Globus pallidus (tissue), 1 donor: ENCODE measurements at regions not wholly inside any gene's neighbourhood (a gene's known extent, or its start where the extent isn't known, plus 50 kb on each side); places are given as distances from the start of the nearest gene placed in this dataset.
"Not testable (repeated sequence)": the region's sequence is repeated elsewhere in the genome, so short reads cannot be mapped to it uniquely, and the experiment has no call there.

Experiments
- DNase-seq: peaks from one replicate; pipeline ENCODE4 v3.0.0-alpha.2; 2015; ENCODE audit warnings: low spot score

DNA sequence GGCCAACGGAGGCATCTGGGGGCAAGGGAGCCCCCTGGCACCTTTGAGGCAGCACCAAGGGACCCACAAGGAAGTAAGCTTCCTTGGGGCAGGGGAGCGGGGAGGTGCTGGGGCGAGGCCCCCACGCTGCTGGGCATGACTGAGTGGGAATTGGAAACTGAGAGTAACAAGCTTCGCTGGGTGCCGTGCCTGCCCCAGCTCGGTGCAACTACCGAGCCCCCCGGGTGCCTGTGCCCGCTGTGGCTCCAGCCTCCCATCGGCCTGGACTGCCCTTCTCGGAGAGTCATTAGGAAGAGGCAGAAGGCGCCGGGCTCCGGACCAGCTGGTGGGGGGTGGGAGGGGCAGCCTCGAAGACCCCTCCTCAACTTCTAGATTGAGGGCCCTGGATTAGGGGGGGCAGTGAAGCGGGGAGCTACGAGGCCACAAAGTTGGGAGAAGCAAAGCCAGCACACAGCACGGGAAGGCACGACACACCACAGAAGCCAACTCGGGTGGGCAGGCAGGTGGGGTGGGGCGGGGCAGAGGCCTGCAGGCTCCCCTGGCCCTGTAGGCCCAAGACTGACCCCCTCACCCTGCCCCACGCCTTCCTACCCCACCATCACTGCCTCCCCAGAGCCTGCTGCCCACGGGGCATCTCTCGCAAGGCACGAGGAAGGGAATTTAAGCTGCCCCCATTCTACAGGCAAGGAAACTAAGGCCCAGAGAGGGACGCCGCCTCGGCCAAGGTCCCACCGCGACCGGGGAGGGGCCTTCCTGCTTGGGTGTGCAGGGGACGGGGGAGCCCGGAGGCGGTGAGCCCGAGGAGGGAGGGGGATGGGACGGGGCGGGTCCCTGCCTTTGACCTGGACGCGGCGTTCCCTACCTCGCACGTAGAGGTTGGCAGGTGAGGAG, 83.2 kb downstream of the PTPRS start:
- no peak for DNase-seq

GRCh38 chr19:5255602-5256231, 84.9 kb downstream of the PTPRS start:
- DNase-seq, result no peak

DNA sequence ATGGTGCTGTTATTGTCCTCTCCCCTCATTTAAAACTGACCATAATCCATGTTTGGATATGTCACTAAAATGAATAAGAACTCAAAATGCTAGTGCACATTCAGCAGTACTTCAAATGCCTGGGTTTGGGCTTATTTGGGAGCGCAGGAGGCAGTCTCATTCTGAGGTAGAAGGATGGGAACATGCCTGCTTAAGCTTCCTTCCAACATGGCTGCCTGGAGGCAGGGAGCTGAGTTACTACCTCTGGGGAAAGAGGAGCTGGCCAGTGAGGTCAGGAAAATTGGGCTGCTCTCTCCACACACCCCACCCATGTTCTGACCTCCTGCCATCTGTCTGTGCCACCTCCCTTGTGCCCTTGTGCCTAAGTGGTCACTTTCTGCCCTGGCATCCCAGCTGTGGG, 85.7 kb downstream of the PTPRS start:
- no peak for DNase-seq

- DNase-seq, result no peak
These were observed 86.1 kb downstream of the PTPRS start for GRCh38 chr19:5254543-5254942.

GRCh38 chr19:5253406-5254110, 87.1 kb downstream of the PTPRS start:
- DNase-seq, result no peak

GRCh38 chr19:5251096-5252065, 89.2 kb downstream of the PTPRS start:
- DNase-seq, result no peak

DNA sequence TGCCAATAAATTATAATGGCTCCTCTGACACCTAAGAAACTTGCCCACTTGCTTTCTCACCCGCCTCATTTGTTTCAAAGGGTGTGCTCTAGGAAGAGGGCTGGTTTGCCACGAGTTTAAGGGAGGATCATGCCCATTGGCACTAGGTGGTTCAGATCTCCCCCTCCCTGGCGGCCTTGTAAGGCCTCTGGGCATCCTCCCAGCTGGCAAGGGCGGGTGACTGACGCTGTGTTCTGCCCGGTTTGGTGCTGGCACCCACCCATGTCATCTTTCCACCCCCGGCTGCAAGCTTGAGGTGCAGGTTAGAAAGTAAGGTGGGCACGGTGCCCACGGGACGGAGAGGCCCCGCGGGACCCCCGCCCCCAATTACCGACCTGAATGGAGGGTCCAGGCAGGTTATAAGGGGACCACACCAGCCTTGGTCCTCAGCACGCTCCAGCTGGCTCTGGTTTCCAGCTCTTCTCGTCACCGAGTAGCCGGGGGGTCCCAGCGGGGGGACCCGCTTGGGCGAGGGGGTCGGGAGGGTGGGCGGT, 90.4 kb downstream of the PTPRS start:
- DNase-seq, result peak; percentile 82

DNA sequence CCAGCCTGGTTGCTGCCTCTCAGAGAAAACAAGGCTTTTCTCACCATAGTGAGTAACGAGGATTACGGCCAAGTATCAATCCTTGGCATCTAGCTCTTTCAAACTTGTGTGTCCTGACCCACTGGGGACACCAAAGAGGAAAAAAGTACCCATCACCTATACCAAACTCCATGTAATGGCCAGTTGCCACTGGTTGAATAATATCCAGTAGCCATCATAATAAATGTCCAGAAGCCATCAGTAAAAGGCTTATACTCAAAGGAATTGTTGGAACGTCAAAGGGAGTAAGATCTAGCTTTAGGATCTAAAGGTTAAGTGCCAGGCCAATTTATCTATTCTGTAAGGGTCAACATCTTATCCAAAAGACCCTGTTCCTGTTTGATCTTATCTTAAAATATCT, 91.1 kb downstream of the PTPRS start:
- no peak for DNase-seq

DNA sequence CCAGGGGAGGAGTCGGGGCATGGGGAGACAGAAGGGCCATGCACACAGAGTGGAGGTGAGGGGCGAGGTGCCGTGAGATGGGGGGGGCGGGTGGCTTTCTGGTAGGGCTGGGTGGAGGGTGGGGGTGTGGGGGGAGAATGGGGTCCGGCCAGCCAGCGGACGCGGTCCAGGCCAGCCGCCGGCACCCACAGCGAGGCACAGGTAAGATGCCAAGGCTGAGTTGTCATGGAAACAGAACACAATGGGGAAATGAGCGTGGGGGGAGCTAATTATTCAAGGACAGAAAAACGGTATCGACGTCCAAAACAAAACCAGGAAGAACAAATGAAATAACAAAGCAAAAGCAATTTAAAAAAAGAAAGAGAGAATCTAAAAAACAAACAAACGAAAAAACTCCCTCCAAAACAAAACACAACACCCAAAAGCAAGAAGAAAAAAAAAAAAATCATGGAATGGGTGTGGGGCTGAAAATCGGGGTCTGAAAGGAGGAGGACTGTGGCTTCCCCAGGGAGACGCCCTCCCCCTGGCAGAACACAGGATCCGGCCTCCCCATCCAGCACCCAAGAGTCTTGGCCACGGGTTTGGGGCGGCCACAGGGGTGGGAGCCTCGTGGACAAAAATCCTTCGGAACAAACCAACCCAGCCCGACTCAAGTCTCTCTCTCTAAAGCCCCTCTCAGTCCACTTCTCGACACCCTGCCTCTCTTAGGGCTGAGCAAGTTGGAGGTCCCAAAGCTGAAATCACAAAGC, 92.5 kb downstream of the PTPRS start:
- no peak for DNase-seq

DNA sequence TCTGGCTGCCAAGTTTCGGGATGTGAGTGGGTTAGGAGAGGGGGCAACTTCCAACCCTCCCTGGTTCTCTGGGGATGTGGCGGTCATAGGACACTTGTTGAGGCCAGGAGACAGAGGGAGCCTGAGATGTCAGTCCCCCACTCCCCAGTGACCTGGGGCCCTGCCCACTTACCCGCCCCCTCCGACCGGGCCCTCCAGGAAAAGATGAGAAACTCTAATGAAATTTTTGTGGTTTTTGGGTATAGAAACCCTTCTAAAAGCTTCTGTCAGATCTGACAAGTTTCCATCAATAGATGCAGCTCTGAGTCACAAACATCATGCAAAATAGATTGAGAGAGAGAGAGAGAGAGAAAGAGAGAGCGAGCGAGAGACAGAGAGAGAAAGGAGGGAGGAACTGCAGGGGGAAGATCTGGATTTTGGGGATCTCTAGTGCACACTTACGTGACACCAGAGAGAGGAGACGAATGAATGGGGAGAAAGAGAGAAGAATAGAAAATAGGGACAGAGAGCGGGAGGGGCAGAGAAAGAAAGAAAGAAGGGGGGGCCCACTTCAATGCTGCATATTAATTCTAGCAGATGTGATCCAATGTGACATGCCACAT, 94.0 kb downstream of the PTPRS start:
- DNase-seq, result no peak

DNA sequence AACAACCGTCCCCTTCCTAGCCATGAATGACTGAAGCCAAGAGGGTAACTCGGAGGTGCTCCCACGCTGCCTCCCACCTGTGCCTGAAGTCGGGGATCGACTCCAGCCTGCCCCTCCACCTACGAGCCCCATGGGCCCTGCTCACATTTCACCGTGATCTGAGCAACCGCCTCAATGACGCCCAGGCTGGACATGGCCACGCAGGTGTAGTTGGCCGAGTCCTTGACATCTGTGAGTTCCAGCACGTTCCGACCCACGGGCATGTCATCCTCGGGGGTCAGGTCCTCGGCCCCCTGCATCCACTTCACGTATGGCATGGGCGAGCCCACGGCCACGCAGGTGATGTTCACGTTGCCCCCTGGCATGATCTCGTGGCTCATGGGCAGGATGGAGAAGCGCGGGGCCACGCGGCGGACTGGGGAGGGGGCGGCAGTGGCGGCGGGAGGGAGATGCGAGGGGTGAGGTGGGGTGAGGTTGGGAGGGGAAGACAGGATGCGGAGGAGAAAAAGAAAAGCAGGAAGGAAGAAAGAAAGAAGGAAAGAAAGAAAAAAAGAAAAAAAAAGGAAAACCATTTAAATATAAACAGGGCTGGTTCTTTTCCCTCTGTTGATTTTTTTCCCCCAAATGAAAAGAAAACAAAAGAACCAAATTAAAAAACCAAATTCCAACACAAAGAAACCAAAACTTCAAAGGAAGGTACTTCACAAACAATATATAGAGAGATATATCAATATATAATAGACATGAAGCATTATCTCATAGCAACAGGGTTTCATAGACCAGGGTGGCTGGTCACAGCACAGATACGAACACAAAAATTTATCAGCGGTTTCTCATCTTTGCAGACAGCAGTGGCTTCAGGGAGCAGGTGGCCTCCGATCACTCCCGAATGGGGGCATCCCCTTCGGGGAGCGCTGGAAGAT, 94.7 kb downstream of the PTPRS start:
- DNase-seq, result no peak

- no peak for DNase-seq
These were observed 96.3 kb downstream of the PTPRS start for GRCh38 chr19:5244351-5244750.

DNA sequence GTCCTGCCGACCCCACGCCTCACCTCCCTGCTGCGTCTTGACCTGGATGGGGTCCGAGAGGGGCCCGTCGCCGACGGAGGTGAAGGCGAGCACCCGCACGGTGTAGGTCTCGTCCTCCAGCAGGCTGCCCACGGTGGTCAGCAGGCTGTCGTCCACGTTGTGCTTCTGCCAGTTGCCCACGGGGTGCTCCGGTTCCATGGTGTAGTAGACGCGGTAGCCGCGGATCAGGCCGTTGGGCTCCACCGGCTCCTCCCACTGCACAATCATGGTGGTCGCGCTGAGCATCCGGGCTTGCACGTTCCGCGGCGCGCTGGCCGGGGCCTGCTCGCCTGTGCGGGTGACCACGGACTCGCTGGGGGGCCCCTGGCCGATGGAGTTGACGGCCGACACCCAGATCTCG, 96.7 kb downstream of the PTPRS start:
- no peak for DNase-seq

DNA sequence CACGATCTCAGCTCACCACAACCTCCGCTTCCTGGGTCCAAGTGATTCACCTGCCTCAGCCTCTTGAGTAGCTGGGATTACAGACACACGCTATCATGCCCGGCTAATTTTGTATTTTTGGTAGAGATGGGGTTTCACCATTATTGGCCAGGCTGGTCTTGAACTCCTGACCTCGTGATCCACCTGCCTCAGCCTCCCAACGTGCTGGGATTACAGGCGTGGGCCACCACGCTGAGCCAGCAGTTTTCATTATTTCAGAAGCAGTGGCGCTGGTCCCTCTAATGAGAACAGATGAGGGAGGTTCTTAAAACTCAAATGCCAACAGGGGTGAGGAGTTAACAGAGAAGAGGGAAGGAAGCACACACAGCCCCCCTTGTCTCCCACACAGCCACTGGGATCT, 98.7 kb downstream of the PTPRS start:
- DNase-seq, result not testable (repeated sequence)

DNA sequence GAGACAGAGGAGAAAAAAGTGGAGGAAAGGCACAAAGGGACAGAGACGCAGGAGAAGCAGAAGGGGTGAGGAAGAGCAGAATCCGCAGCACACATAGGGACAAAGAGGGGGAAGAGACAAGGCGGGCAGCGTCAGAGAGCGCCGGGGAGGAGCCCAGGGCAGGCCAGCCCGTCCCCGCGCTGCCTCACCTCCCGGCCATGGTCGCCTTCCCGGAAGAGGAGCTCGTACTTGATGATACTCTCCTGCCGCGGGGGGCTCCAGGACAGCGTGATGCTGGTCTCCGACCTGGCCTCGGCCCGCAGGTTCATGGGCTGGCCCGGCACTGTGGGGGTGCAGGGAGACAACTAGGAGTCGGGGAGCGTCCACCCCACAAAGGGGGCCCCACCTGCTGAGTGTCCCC, 100.6 kb downstream of the PTPRS start:
- no peak for DNase-seq

- DNase-seq, result no peak
These were observed 101.9 kb downstream of the PTPRS start for GRCh38 chr19:5238700-5239099.

- no peak for DNase-seq
These were observed 102.6 kb downstream of the PTPRS start for GRCh38 chr19:5237939-5238480.

- no peak for DNase-seq
These were observed 103.3 kb downstream of the PTPRS start for GRCh38 chr19:5237190-5237780.
